HUDEP-2 (cell line): ENCODE measurements at regions not wholly inside any gene's neighbourhood (a gene's known extent, or its start where the extent isn't known, plus 50 kb on each side); places are given as distances from the start of the nearest gene placed in this dataset.

Experiments
- DNase-seq, 76 experiments: peaks; one replicate each; lab custom pipeline; 2025; ENCODE audit not compliant: unreplicated experiment in 76 of 76; lab: John Stamatoyannopoulos, UW

DNA sequence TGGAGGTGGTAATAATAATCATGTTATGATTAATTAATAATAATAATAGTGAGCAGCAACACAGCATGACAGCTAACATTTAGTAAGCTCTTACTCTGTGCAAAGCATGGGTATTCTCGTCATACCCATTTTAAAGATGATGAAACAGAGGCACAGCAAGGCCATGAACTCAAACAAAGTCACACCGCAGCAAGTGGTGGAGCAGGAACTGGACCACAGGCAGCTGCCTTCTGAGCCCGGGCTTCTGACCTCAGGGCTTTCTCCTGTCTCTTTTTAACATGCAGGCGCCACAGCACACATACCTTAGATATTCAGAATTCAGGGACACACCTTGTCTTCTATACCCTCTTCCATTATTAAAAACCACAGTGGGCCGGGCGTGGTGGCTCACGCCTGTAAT lies 50.7 kb upstream of the SPATA12 start:
- no peak for DNase-seq

DNA sequence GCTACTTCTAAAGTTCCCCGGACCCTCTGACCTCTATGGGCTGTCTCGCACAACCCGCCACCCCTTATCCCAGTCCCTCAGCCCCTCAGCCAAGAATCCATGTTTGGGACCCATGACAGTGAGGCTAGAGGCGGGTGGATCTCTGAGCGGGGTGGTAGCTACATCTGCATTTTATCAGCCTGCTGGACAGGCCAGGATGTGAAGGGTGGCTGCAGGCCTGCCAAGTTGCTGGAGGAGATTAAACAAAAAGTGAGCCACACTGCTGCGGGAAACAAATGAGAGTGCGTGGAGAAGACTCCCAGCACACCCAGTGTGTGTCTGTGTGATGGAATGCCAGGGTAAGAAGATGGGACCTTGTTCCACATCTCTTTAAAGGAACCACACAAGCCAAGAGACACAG lies 51.1 kb upstream of the SPATA12 start:
- DNase-seq, result no peak

DNA sequence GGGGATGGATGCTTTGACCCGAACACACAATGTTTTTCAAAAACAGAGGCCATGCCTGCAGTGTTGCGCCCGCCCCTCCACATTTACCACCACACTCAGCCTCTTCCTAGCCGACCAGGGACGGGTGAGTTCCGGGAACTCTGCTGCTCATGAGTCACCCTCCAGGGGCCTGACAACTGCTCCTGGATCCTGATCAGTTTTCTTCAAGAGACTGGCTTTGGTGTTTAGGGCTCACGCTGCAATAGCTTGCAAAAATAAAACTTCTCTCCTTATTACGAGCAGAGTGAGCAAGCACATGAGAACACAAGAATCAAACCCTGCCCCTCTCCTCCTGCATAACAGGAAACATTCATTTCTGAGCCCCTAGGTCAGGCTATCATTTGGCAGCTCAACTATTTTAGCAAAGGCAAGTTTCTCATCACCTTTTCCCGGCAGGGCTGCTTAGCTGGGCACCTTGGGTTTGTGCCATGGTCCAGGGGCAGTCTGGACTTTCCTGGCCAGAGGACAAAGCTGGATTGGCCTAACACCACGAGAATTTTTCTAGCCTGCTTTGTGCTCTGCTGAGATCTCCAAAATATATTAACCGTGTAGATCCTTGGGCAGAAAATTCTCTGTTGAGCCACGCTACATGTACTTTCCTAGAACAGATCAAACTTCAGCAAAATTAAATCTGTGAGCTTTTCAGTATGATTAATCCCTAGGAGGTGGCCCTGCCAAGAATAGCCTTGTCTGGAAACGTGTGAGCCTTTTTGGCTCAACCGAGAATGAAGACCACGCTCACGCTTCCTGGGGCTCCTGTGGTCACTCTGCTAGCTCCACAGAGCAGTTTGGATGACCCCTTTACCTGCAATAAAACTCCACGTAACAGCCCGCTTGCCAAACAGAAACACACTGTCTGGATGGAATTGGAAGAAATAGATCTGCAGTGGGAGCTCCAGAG lies 52.7 kb upstream of the SPATA12 start:
- no peak for DNase-seq

DNA sequence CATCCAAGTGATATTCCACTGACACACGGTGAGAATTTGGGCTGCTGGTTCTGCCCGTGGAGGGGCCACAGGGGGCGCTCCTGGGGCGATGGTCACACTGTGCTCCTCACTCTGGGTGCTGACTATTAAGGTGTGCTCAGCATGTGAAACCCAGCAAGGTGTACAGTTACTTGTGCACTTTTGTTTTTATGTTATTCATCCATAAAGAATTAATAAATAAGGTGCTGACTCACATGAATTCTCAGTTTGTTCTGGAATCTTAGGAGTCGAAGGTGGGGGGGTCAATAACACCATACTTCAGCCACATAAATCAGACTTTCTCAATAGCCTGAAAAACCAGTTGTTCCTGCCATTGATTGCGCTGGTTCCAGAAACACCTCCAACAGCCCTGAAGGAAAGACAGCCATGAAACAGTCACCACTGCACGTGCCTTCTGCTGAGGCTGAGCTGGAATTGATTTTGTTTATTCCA lies 53.5 kb upstream of the SPATA12 start:
- no peak for DNase-seq

DNA sequence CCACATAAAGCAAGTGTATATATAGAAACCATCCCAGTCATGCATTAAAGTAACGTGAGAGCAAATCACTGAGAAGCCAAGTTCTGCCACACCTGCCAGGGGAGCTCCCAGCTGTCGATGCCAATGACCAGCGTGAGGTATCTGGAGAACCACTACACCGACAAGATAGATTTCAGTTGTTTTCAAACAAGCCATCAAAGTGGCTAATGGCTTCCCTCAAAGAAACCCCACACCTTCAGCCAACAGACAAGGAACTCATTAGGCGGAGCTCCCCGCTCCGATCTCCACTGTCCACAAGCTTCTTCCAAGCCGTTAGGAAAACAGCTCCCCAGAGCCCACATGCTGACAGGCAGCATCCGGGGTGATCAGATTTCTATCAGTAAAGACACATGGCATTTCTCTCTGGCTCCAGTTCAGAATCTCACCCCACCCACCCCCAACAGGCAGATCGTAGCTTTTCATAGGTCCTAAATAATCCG lies 54.2 kb upstream of the SPATA12 start:
- DNase-seq, result no peak

DNA sequence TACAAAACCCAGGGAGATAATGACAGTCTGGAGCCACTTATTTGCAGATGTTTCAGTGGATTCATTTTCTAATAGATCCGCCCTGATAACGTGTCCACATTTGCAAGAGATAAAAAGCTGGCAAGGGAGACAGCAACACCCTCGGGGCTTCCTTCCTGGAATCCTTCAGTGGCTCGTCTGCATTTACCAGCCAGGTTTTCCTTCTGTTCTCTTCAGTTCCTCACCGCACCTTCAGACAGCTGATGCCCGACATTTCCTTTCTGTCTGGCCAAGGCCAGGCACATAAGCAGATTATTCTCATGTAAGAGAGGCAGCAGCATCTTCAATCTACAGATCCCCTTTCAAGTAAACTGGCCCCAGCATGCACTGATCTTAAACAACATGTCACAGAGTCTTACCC lies 56.2 kb upstream of the SPATA12 start:
- no peak for DNase-seq

DNA sequence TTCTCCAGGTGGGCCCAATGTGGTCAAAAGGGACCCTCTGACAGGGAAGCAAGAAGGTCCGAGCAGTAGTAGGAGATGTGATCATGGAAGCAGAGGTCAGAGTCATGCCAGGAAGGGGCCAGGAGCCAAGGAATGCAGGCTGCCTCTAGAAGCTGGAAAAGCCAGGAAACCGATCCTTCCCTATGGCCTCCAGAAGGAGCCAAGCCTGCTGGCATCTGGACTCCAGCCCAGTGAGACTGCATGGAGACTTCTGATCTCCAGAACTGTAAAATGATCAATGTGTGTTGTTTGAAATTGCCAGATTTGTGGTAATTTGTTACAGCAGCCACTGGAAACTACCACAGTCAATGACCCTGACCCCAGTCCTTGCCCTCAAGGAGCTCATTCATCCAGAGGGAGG lies 56.8 kb upstream of the SPATA12 start:
- DNase-seq, result no peak

DNA sequence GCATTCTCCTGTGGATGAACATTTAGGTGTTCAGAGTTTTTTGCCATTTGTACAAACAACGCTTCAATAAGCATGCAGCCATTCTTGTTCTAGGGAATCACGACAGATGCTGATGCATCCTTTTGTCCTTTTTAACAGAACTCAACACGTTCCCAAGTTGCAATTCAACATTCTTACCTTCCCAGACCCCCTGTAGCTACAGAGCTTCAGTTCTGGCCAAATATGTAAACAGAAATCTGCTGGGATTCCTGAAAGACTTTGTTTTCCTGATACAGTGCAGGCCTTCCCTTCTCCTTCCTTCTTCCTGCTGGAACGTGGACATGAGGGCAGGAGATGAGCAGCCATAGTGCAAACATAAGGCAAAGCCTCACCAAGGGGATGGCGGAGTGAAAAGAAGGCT lies 59.1 kb upstream of the SPATA12 start:
- no peak for DNase-seq

DNA sequence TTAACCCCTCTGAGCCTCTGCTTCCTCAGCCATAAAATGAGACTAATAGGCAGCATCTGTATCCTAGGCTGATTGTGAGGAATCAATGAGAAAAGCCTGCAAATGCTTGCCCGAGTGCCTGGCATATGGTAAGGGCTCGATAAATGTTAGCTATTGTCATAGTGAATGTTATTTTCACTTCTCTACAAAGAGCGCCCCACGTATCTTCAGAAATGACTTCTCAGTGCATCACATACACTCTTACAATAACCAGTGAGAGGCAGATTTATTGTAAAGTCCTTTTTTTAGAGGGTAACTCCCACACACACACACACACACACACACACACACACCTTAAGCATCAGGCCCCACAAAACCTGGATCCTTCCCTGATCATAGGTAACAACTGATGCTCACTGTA lies 60.5 kb upstream of the SPATA12 start:
- no peak for DNase-seq

DNA sequence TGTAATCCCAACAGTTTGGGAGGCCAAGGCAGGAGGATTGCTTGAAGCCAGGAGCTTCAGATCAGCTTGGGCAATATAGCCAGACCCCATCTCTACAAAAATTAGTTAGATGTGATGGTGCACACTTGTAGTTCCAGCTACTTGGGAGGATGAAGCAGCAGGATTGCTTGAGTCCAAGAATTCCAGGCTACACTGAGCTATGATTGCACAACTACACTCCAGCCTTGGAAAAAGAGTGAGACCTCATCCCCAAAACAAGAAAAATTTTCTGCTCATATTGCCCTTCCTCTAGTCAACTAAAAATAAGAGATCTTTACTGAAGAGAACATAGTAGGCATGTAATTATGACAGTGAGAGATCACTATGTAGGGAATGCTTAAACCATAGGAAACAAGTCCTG lies 60.9 kb upstream of the SPATA12 start:
- no peak for DNase-seq

DNA sequence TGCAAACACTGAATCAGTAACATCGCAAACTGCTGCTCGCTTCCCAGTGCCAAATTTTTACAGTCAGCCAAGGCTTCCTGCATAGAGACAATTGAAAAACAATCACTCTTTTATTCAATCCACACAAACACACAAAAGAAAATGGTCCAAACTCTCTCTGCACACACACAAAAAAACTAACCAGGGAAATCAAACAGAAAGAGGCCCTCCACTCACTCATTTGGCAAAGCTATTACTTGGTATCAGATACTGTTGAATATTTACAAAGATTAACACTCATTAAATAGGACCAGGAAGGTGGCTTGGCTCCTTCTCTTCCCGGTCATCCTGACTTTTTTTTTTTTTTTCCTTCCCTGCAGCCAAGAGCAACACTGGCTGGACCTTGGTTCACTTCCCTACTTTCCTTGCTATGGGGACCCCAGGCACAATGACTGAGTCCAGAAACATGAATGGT lies 62.4 kb upstream of the SPATA12 start:
- no peak for DNase-seq

DNA sequence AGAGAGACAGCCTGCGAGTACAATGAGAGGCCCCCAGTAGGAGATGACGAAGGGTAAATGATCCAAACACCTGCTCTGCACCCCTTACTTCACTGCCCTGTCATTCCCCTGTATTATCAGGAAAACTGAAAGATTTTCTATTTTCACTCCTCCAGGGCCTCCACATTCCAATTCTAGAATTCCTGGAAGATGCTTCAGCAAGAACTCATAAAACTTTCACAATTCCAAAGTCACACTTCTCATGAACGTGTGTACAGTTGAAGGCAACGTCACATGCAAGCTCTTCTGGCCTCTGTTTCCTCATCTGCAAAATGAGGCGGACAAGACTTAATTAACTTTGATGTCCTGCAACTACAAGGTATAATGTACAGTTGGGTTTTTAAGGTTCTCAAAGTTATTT lies 62.8 kb upstream of the SPATA12 start:
- DNase-seq, result no peak

DNA sequence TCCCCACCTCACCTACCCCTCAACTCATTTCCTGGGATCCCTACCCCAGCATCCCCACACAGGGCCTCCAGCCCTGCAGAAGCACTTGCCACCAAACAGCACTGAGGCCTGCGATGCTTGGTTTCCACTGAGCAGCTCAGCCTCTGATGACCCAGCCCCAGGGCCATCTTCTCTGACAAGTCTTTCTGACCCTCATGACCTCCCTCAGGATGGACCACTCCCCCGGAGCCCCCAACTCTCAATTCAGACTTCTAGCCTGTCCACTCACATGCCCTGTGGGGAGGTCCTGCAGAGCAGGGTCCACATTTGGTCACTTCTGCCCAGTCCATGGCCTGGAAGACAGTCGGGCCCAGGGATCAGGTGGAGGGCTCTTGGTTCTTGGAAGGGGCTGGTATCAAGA lies 63.4 kb upstream of the SPATA12 start:
- no peak for DNase-seq

DNA sequence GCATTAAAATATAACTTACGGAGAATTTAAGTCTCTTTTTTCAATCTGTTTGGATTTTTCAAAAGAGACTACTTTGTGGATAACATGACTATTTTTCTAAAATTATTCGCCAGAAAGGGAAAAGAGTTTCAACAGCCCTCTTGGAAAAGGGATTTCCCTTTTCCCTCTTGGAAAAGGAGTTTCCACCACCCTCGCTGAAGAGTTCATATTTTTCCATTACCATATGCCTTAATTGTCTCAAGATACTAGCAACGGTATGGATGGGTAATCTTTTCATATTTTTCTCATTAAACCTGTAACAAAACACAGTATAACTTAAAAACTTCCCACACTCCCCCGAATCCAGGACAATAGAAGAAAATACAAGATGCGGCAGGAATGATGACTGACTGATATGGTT lies 66.1 kb upstream of the SPATA12 start:
- DNase-seq, result no peak

DNA sequence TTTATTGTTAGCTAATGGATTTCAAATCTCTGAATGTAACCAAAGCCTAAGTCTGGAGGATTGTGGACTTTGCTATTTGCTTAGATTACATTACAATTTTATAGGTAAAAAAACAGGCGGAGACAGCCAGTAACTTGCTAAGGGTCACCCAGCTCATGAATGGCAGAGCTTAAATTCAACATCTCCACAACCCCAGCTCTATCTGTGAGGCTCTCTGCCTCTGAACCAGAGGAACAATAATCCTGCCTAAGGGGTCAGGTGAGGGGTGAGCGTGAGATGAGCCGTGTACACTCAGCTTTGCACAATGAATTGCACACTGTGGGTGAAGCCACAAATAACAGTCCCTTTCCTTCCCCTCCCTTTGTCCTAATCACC lies 69.8 kb upstream of the SPATA12 start:
- no peak for DNase-seq

DNA sequence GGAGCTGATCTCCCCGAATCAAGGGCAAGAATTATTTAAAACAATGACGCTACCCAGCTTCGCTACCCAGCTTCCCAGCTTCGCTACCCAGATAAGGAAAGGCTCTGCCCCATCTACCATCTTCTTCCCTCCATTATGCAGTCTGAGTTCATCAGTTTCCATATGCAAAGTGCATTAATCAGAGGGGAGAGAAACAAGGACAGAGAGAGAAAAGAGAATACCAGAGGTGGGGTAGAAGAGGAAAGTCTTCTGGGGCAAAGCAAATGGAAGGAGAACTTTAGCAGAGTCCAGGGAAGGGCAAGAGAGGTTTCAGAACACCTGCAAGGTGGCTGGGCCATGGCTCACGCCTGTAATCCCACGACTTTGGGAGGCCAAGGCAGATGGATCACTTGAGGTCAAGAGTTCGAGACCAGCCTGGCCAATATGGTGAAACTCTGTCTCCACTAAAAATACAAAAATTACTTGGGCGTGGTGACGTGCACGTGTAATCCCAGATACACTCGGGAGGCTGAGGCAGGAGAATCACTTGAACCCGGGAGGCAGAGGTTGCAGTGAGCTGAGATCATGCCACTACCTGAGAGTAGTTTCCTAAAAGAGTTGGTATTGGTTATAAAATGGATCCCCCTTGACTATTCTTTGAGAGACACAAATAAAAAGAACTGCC lies 70.4 kb upstream of the SPATA12 start:
- DNase-seq, result no peak

DNA sequence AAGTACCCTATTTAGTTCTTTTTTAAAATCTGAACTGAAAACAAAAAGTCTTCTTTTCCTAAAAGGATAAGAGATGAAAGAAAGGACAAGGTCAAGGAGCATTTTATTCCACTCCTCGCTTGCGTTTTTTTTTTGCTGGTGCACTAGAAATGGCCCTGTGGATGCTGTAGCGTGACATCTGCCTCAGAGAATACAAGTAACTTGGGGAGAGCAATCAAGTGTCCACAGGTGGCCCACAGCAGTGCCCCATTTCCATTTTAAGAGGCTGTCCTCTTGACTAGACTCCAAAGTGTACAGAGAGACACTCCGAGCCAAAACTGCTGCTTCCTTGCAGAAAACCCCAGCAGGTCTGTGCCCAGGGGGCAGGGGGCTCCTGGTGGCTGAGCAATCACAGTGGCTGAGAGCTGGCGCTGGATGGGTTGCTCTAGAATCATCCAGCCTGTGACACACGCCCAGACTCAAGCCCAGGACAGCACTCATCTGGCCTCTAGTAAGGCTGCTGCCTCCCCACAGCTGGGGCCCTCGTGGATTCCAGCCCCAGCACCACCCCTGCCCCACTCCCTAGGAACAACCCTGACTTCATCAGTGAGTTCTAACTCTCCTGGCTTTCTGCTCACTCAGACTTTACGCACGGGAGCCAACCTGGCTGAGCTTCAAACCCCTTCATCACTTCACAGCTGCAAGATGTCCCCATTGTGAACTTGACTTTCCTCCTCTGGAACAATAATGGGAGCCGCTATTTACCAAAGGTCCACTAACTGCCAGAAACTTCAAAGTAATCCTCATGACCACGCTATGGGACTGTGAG lies 71.1 kb upstream of the SPATA12 start:
- no peak for DNase-seq

DNA sequence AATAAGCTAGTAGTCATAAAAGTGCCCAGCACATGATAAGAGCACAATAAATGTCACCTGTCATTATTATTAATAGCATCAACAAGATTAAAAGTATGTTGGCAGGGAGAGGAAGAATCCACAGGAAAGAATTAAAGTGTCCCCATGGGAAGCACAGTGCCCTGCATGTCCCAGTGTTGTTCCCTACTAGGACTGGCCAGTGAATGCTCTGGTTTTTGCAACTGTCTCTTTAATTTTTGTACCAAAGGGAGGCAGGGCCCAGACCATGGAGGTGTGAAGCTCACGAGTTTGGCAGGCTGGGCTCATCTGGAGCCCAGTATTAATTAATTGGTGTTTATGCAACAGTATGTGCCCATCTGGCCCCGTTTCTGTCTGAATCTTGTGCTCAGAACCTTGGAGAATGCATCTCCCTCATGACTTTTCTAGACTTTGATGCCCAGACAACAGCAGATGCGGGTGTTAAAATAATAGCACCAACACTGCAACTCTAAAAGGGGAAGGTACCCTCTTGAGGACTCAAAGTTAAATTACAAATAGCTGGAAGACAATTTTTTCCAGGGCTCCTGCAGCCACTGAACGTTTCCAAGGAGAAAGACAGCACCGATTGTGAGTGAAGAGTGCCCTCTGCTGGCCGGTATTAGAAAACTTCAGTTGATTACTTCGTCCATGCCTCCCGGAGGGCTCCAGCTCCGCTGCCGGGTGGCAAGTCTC lies 71.9 kb upstream of the SPATA12 start:
- DNase-seq, result peak in 44 of 76 experiments; percentile 2 to 52 (median 22)

DNA sequence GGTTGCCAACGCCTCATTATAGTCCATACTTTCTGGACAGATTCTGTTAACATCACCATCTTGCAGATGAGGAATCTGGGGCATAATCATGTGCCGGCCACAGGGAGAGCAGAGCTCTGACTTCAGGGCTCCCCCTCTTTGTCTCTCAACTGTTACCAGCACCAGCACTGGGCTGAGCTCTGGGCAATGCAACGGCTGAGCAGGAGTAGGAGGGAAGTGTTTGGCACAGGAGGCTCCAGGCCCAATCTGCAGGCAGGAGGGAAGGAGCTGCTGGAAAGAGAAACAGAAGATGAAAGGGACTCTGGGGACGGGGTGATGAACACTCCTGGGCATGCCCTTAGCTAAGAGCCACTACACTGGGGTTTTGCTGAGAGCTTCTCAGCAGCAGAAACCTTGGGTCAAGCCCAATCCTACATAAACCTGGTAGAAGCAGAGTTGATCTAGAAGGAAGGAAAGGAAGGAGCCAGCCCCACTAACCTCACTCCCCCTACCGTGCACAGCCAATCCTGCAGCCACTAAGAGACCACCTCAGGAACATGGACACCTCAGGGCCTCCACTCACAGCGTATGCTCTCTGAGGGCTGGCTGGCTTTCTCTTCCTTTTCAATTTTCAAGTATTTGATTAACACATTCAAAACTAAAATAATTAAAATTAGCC lies 73.1 kb upstream of the SPATA12 start:
- peak in 2 of 76 experiments; percentile 2 to 10 for DNase-seq

DNA sequence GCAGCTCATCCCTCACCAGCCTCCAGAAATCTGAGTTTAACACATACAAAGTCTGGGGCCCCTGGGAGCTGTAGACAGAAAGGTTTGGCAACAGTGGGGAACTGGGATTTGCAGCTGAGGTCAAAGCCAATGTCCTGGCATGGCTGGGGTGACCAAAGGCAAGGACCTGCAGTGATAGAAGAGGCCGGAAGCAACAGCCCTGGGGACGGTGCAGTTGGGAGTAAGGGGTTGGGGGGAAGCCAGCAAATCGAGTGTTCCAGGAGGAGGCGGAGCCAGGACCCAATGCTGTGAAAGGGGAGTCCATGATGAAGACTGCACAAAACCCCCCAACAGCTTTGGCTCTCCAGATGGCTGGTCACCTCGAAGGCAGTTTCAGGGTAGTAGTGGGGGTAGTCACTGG lies 74.1 kb upstream of the SPATA12 start:
- DNase-seq, result no peak
